Karpas-422 (cell line): ENCODE measurements at regions not wholly inside any gene's neighbourhood (a gene's known extent, or its start where the extent isn't known, plus 50 kb on each side); places are given as distances from the start of the nearest gene placed in this dataset.

Experiments
- DNase-seq: peaks from one replicate; pipeline ENCODE4 v3.0.0-alpha.2; 2015
- H2AFZ ChIP-seq: fragments of 200-600 bp; sonication (generic); 2 replicates; pipeline ENCODE4 v1.6.1; 2014; ENCODE audit warnings: antibody characterized with exemption, low read length, mixed read lengths
- H3K27ac ChIP-seq: fragments of 200-600 bp; sonication (generic); 2 replicates; pipeline ENCODE4 v1.5.1; 2014; ENCODE audit warnings: mild to moderate bottlenecking, low read length, moderate library complexity
- H3K27me3 ChIP-seq: fragments of 200-600 bp; sonication (generic); 2 replicates; pipeline ENCODE4 v1.6.1; 2014; ENCODE audit warnings: low read length, mixed read lengths
- H3K36me3 ChIP-seq: fragments of 200-600 bp; sonication (generic); 2 replicates; pipeline ENCODE4 v1.6.1; 2014; ENCODE audit warnings: low read length, mixed read lengths; ENCODE audit not compliant: insufficient read depth
- H3K4me1 ChIP-seq: fragments of 200-600 bp; sonication (generic); 2 replicates; pipeline ENCODE4 v1.6.1; 2014; ENCODE audit warnings: mild to moderate bottlenecking, low read length, mixed read lengths
- H3K4me2 ChIP-seq: fragments of 200-600 bp; sonication (generic); 2 replicates; pipeline ENCODE4 v1.6.1; 2014; ENCODE audit warnings: low read length, low read depth, mild to moderate bottlenecking; ENCODE audit not compliant: poor library complexity, severe bottlenecking
- H3K4me3 ChIP-seq: fragments of 200-600 bp; sonication (generic); 2 replicates; pipeline ENCODE4 v1.5.1; 2014; ENCODE audit warnings: mild to moderate bottlenecking, antibody characterized with exemption, low read length, mixed read lengths
- H3K79me2 ChIP-seq: fragments of 200-600 bp; sonication (generic); 2 replicates; pipeline ENCODE4 v1.6.1; 2014; ENCODE audit warnings: mild to moderate bottlenecking, low read length, mixed read lengths
- H3K9ac ChIP-seq: fragments of 200-600 bp; sonication (generic); 2 replicates; pipeline ENCODE4 v1.6.0; 2014; ENCODE audit warnings: low read length
- H3K9me2 ChIP-seq: fragments of 200-600 bp; sonication (generic), shearing (Covaris generic); replicated peaks from 2 replicates; pipeline ENCODE4 v1.6.0; 2014; ENCODE audit warnings: mild to moderate bottlenecking, low read length, moderate library complexity; ENCODE audit not compliant: insufficient read depth
- H3K9me3 ChIP-seq: fragments of 300-700, 200-600 bp; sonication (generic); 2 replicates; pipeline ENCODE4 v1.6.1; 2014; ENCODE audit warnings: low read length, mixed read lengths
- H4K20me1 ChIP-seq: fragments of 200-600 bp; sonication (generic); 2 replicates; pipeline ENCODE4 v1.6.1; 2014; ENCODE audit warnings: mild to moderate bottlenecking, antibody characterized with exemption, low read length, low read depth; ENCODE audit not compliant: insufficient read depth

GRCh38 chr5:98576275-98576674, 197.2 kb upstream of the RGMB start:
- Histone ChIP-seq H3K9ac (no peak overlapping the region), H3K79me2 (no peaks in the 10 kb centered on the region), H3K27me3 (no peaks in the 10 kb centered on the region), H3K4me3 (no peak overlapping the region), H3K4me1 (no peaks in the 10 kb centered on the region), H3K36me3 (no peaks in the 10 kb centered on the region), H2AFZ (no peak overlapping the region), H3K4me2 (no peak overlapping the region), H4K20me1 (no peaks in the 10 kb centered on the region), H3K9me3 (no peaks in the 10 kb centered on the region), H3K9me2 (no peaks in the 10 kb centered on the region), H3K27ac (no peak overlapping the region)
- DNase-seq = no peak

GRCh38 chr5:98578438-98578837, 195.0 kb upstream of the RGMB start:
- Histone ChIP-seq H3K4me2 (no peak overlapping the region), H3K36me3 (no peaks in the 10 kb centered on the region), H2AFZ (no peak overlapping the region), H3K4me1 (no peaks in the 10 kb centered on the region), H3K9me2 (no peaks in the 10 kb centered on the region), H3K79me2 (no peaks in the 10 kb centered on the region), H3K9ac (no peak overlapping the region), H3K4me3 (no peak overlapping the region), H3K9me3 (no peaks in the 10 kb centered on the region), H3K27me3 (no peaks in the 10 kb centered on the region), H4K20me1 (no peaks in the 10 kb centered on the region), H3K27ac (no peak overlapping the region)
- no peak for DNase-seq

GRCh38 chr5:98581112-98581997, 192.1 kb upstream of the RGMB start:
- Histone ChIP-seq H3K4me2 (no peak overlapping the region), H3K36me3 (no peaks in the 10 kb centered on the region), H2AFZ (no peak overlapping the region), H3K27ac (no peak overlapping the region), H3K9me2 (no peaks in the 10 kb centered on the region), H3K4me3 (no peak overlapping the region), H3K9me3 (no peaks in the 10 kb centered on the region), H3K9ac (no peak overlapping the region), H3K79me2 (no peaks in the 10 kb centered on the region), H3K4me1 (no peaks in the 10 kb centered on the region), H3K27me3 (no peaks in the 10 kb centered on the region), H4K20me1 (no peaks in the 10 kb centered on the region)
- DNase-seq = no peak

- Histone ChIP-seq H3K27me3 (no peaks in the 10 kb centered on the region), H3K4me1 (no peaks in the 10 kb centered on the region), H3K4me2 (no peak overlapping the region), H4K20me1 (no peaks in the 10 kb centered on the region), H3K9me2 (no peaks in the 10 kb centered on the region), H3K4me3 (no peak overlapping the region), H3K36me3 (no peaks in the 10 kb centered on the region), H3K9me3 (no peaks in the 10 kb centered on the region), H3K79me2 (no peaks in the 10 kb centered on the region), H3K9ac (no peak overlapping the region), H3K27ac (no peak overlapping the region), H2AFZ (no peak overlapping the region)
- no peak for DNase-seq
Observed at GRCh38 chr5:98583586-98583985, 189.9 kb upstream of the RGMB start.

DNA sequence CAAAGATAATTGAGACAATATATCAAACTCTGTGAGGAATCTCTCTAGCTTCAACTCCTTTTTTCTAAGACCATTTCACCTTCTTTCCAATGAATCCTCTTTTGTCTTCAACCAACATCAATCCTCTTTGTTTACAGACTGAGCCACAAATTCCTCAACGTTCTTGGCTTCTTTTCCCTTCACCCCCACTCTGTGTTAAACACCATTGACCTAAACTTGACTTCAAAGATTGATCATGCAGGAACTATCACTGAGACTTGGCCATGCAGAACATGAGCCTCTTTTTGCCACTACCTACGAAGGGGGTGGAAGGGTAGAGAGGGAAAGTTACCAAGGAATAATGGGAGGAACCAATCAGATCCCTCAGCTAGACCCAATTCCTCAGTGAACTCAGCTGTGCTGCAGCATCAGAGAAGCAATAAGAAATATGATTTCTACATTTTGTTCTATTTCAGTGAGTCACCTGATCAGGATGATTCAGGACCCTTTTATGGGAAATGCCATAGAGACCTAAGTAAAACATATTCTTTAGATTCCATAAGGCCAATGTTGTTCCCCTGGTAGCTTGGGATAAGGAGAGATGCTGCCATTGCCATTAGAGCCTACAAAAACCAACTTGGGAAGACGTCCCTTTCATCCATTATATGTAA, 187.7 kb upstream of the RGMB start:
- Histone ChIP-seq H3K4me1 (no peaks in the 10 kb centered on the region), H3K27me3 (no peaks in the 10 kb centered on the region), H3K9me2 (no peaks in the 10 kb centered on the region), H4K20me1 (no peaks in the 10 kb centered on the region), H3K9me3 (no peaks in the 10 kb centered on the region), H3K4me3 (no peak overlapping the region), H3K9ac (no peak overlapping the region), H3K4me2 (no peak overlapping the region), H3K79me2 (no peaks in the 10 kb centered on the region), H2AFZ (no peak overlapping the region), H3K27ac (no peak overlapping the region), H3K36me3 (no peaks in the 10 kb centered on the region)
- DNase-seq = no peak

GRCh38 chr5:98586581-98586980, 186.9 kb upstream of the RGMB start:
- H3K36me3 ChIP-seq = no peaks in the 10 kb centered on the region
- H2AFZ ChIP-seq = no peak overlapping the region
- no peaks in the 10 kb centered on the region for H3K79me2 ChIP-seq
- no peaks in the 10 kb centered on the region for H3K9me3 ChIP-seq
- no peaks in the 10 kb centered on the region for H4K20me1 ChIP-seq
- no peak overlapping the region for H3K4me3 ChIP-seq
- no peak overlapping the region for H3K9ac ChIP-seq
- DNase-seq = no peak
- no peaks in the 10 kb centered on the region for H3K27me3 ChIP-seq
- H3K4me2 ChIP-seq = no peak overlapping the region
- no peaks in the 10 kb centered on the region for H3K9me2 ChIP-seq
- H3K4me1 ChIP-seq = no peaks in the 10 kb centered on the region
- H3K27ac ChIP-seq = no peak overlapping the region

DNA sequence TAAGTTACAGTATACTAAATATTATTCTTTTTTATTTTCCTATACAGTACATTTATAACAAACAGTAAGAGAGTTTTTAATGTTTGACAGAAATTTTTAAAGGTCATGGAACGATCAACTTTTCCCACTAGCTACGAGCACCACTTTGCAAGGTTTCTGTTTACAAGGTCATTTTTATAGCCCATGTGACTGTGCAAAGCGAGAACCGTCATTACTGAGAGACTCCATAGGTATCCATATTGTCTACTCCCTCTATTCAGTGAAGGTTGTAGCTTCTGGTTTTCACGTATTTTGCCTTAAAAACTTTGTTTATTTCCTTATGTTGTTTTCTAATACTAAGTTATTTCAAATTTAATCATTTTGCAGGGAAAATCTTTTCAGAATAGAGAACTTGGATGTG, 186.3 kb upstream of the RGMB start:
- Histone ChIP-seq H3K4me2 (no peak overlapping the region), H3K27me3 (no peaks in the 10 kb centered on the region), H3K27ac (no peak overlapping the region), H3K9ac (no peak overlapping the region), H2AFZ (no peak overlapping the region), H3K4me3 (no peak overlapping the region), H3K36me3 (no peaks in the 10 kb centered on the region), H3K4me1 (no peaks in the 10 kb centered on the region), H3K79me2 (no peaks in the 10 kb centered on the region), H3K9me2 (no peaks in the 10 kb centered on the region), H4K20me1 (no peaks in the 10 kb centered on the region), H3K9me3 (no peaks in the 10 kb centered on the region)
- DNase-seq = no peak

- Histone ChIP-seq H3K4me2 (no peak overlapping the region), H3K27me3 (no peaks in the 10 kb centered on the region), H3K9me2 (no peaks in the 10 kb centered on the region), H3K79me2 (no peaks in the 10 kb centered on the region), H3K36me3 (no peaks in the 10 kb centered on the region), H3K9me3 (no peaks in the 10 kb centered on the region), H3K4me1 (no peaks in the 10 kb centered on the region), H3K4me3 (no peak overlapping the region), H4K20me1 (no peaks in the 10 kb centered on the region), H3K9ac (no peak overlapping the region), H3K27ac (no peak overlapping the region), H2AFZ (no peak overlapping the region)
- DNase-seq = no peak
Observed at GRCh38 chr5:98588215-98588614, 185.2 kb upstream of the RGMB start.
